ENCODE measurements at regions not wholly inside any gene's neighbourhood (a gene's known extent, or its start where the extent isn't known, plus 50 kb on each side); places are given as distances from the start of the nearest gene placed in this dataset.

GRCh38 chr6:81226957-81227356 is 525.5 kb downstream of the TENT5A start:
- peaks cover 0 to 2% (median 0%) of the 10 kb centered on the region in 3 donors for H3K27me3 Mint-ChIP-seq (ENCODE audit: low read depth in 3 of 3)
- WGBS (ENCODE audit: insufficient coverage), result no CpG with 5 or more reads among the region's 1 CpG
- no peaks in the 10 kb centered on the region for H3K36me3 Mint-ChIP-seq
- Histone ChIP-seq H3K36me3 (replicated peaks in 1 of 2; ENCODE audit: control insufficient read depth in 1 of 2, insufficient read depth in 2 of 2, low read length in 2 of 2) (no peaks in the 10 kb centered on the region), H2AFZ (ENCODE audit: insufficient read depth, low read depth, low read length, poor library complexity, severe bottlenecking) (no peak overlapping the region), H3K27ac (ENCODE audit: low read depth in 1 of 2, low read length in 2 of 2) (no peak overlapping the region), H4K20me1 (ENCODE audit: insufficient read depth, low read length) (no peaks in the 10 kb centered on the region), H3K9ac (ENCODE audit: insufficient read depth, low read length, poor library complexity, severe bottlenecking) (no peak overlapping the region), H3K27me3 (ENCODE audit: control insufficient read depth in 2 of 2, insufficient read depth in 2 of 2, low read length in 2 of 2) (no peaks in the 10 kb centered on the region), H3K79me2 (ENCODE audit: insufficient read depth, low read length) (no peaks in the 10 kb centered on the region), H3K4me3 (replicated peaks in 1 of 3; ENCODE audit: low read depth in 2 of 3, low read length in 3 of 3) (no peak overlapping the region), H3K9me3 (replicated peaks in 1 of 2; ENCODE audit: control insufficient read depth in 1 of 2, insufficient read depth in 1 of 2, low read length in 2 of 2) (no peaks in the 10 kb centered on the region), H3K4me1 (ENCODE audit: control insufficient read depth in 1 of 2, insufficient read depth in 2 of 2, low read length in 2 of 2) (no peaks in the 10 kb centered on the region), H3K4me2 (replicated peaks; ENCODE audit: extremely low read depth, low read length, poor library complexity, severe bottlenecking) (no peak overlapping the region)
- intact Hi-C loops (cut with micrococcal nuclease), result no loop called here
- H3K4me1 Mint-ChIP-seq, result no peaks in the 10 kb centered on the region
- no peak overlapping the region for H3K27ac Mint-ChIP-seq
- DNase-seq, result no peak
- H3K9me3 Mint-ChIP-seq, result peaks cover 0 to 2% (median 0%) of the 10 kb centered on the region in 7 donors
- H3K4me3 Mint-ChIP-seq, result no peak overlapping the region
- TF ChIP-seq, protein P1, sequence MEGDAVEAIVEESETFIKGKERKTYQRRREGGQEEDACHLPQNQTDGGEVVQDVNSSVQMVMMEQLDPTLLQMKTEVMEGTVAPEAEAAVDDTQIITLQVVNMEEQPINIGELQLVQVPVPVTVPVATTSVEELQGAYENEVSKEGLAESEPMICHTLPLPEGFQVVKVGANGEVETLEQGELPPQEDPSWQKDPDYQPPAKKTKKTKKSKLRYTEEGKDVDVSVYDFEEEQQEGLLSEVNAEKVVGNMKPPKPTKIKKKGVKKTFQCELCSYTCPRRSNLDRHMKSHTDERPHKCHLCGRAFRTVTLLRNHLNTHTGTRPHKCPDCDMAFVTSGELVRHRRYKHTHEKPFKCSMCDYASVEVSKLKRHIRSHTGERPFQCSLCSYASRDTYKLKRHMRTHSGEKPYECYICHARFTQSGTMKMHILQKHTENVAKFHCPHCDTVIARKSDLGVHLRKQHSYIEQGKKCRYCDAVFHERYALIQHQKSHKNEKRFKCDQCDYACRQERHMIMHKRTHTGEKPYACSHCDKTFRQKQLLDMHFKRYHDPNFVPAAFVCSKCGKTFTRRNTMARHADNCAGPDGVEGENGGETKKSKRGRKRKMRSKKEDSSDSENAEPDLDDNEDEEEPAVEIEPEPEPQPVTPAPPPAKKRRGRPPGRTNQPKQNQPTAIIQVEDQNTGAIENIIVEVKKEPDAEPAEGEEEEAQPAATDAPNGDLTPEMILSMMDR (IDR thresholded peaks at IDR 0.05), result no peak

DNA sequence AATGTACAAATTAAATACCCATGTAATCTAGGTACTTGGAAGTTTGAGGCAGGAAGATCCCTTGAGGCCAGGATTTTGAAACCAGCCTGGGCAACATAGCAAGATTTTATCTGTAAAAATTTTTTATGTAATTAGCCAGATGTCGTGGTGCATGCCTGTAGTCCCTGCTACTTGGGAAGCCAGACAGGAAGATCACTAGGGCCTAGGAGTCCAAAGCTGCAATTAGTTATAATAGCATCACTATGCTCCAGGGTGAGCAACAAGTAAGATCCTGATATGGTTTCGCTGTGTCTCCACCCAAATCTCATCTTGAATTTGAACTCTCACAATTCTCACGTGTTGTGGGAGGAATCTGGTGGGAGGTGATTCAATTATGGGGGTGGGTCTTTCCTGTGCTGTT is 535.8 kb downstream of the TENT5A start:
- H3K27me3 Mint-ChIP-seq (ENCODE audit: low read depth in 3 of 3), result no peaks in the 10 kb centered on the region
- no peak overlapping the region for H3K27ac Mint-ChIP-seq
- Histone ChIP-seq H3K79me2 (ENCODE audit: insufficient read depth, low read length) (no peaks in the 10 kb centered on the region), H3K36me3 (replicated peaks in 1 of 2; ENCODE audit: control insufficient read depth in 1 of 2, insufficient read depth in 2 of 2, low read length in 2 of 2) (no peaks in the 10 kb centered on the region), H3K9ac (ENCODE audit: insufficient read depth, low read length, poor library complexity, severe bottlenecking) (no peak overlapping the region), H3K9me3 (replicated peaks in 1 of 2; ENCODE audit: control insufficient read depth in 1 of 2, insufficient read depth in 1 of 2, low read length in 2 of 2) (peaks cover 0 to 20% of the 10 kb centered on the region in 2 donors), H3K27me3 (ENCODE audit: control insufficient read depth in 2 of 2, insufficient read depth in 2 of 2, low read length in 2 of 2) (no peaks in the 10 kb centered on the region), H2AFZ (ENCODE audit: insufficient read depth, low read depth, low read length, poor library complexity, severe bottlenecking) (no peak overlapping the region), H3K4me1 (ENCODE audit: control insufficient read depth in 1 of 2, insufficient read depth in 2 of 2, low read length in 2 of 2) (no peaks in the 10 kb centered on the region), H3K4me2 (replicated peaks; ENCODE audit: extremely low read depth, low read length, poor library complexity, severe bottlenecking) (no peak overlapping the region), H4K20me1 (ENCODE audit: insufficient read depth, low read length) (no peaks in the 10 kb centered on the region), H3K27ac (ENCODE audit: low read depth in 1 of 2, low read length in 2 of 2) (no peak overlapping the region), H3K4me3 (replicated peaks in 1 of 3; ENCODE audit: low read depth in 2 of 3, low read length in 3 of 3) (no peak overlapping the region)
- no peaks in the 10 kb centered on the region for H3K36me3 Mint-ChIP-seq
- no peak for DNase-seq
- H3K4me1 Mint-ChIP-seq, result no peaks in the 10 kb centered on the region
- intact Hi-C loops (cut with micrococcal nuclease), result no loop called here
- H3K4me3 Mint-ChIP-seq, result no peak overlapping the region
- WGBS (ENCODE audit: insufficient coverage), result 71% methylated on average over 2 of the region's 3 CpGs
- H3K9me3 Mint-ChIP-seq, result peaks cover 0 to 15% (median 10%) of the 10 kb centered on the region in 7 donors
- TF ChIP-seq, protein P1 (IDR thresholded peaks at IDR 0.05), result no peak

Measured in CD14-positive monocyte (primary cell).